T-helper 17 cell (primary cell): ENCODE measurements at regions not wholly inside any gene's neighbourhood (a gene's known extent, or its start where the extent isn't known, plus 50 kb on each side); places are given as distances from the start of the nearest gene placed in this dataset.

Experiments used
- ATAC-seq: fragments of 150-1000 bp; cut with Tn5 transposase; 2 replicates; pipeline ENCODE4 v1.10.0; 2021; ENCODE audit warnings: mild to moderate bottlenecking, moderate library complexity
- DNase-seq, 3 donors: peaks; one replicate each; pipeline versions ENCODE4 v3.0.0 to v3.0.0-alpha.2; 2020 to 2021
- H3K9me3 ChIP-seq: one replicate; pipeline ENCODE4 v1.7.0; 2013; ENCODE audit warnings: low read length, mild to moderate bottlenecking; ENCODE audit not compliant: control insufficient read depth, poor library complexity, severe bottlenecking
- H3K27ac Mint-ChIP-seq: one replicate; pipeline ENCODE4 v1.8.0; 2022; ENCODE audit warnings: mild to moderate bottlenecking, moderate library complexity, mixed read lengths
- H3K27me3 Mint-ChIP-seq: one replicate; pipeline ENCODE4 v1.8.0; 2022; ENCODE audit warnings: mixed read lengths
- H3K36me3 Mint-ChIP-seq: one replicate; pipeline ENCODE4 v1.8.0; 2022; ENCODE audit warnings: low read depth, mixed read lengths
- H3K4me1 Mint-ChIP-seq: one replicate; pipeline ENCODE4 v1.8.0; 2022; ENCODE audit warnings: mild to moderate bottlenecking, mixed read lengths
- H3K4me3 Mint-ChIP-seq: one replicate; pipeline ENCODE4 v1.8.0; 2022; ENCODE audit warnings: mild to moderate bottlenecking, moderate library complexity, mixed read lengths

- Mint-ChIP-seq H3K27me3 (no peaks in the 10 kb centered on the region), H3K4me3 (no peak overlapping the region), H3K36me3 (no peaks in the 10 kb centered on the region), H3K4me1 (no peaks in the 10 kb centered on the region), H3K27ac (no peak overlapping the region)
- DNase-seq = no peak
- H3K9me3 ChIP-seq = no peaks in the 10 kb centered on the region
- ATAC-seq = no peak
Observed at GRCh38 chr5:166427211-166427610, 1864.2 kb upstream of the WWC1 start.

- Mint-ChIP-seq H3K4me3 (no peak overlapping the region), H3K4me1 (no peaks in the 10 kb centered on the region), H3K27me3 (no peaks in the 10 kb centered on the region), H3K27ac (no peak overlapping the region), H3K36me3 (no peaks in the 10 kb centered on the region)
- no peaks in the 10 kb centered on the region for H3K9me3 ChIP-seq
- ATAC-seq (no peak), DNase-seq (no peak)
Observed at GRCh38 chr5:166428264-166428803, 1863.1 kb upstream of the WWC1 start.

GRCh38 chr5:166430491-166431319 is 1860.7 kb upstream of the WWC1 start:
- H3K4me1 Mint-ChIP-seq = no peaks in the 10 kb centered on the region
- H3K27ac Mint-ChIP-seq = no peak overlapping the region
- no peaks in the 10 kb centered on the region for H3K9me3 ChIP-seq
- no peak for DNase-seq
- no peak for ATAC-seq
- H3K36me3 Mint-ChIP-seq = no peaks in the 10 kb centered on the region
- no peak overlapping the region for H3K4me3 Mint-ChIP-seq
- H3K27me3 Mint-ChIP-seq = no peaks in the 10 kb centered on the region

- Mint-ChIP-seq H3K27me3 (no peaks in the 10 kb centered on the region), H3K36me3 (no peaks in the 10 kb centered on the region), H3K27ac (no peak overlapping the region), H3K4me1 (no peaks in the 10 kb centered on the region), H3K4me3 (no peak overlapping the region)
- DNase-seq = no peak
- no peak for ATAC-seq
- H3K9me3 ChIP-seq = no peaks in the 10 kb centered on the region
Observed at GRCh38 chr5:166431456-166431855, 1860.0 kb upstream of the WWC1 start.

- DNase-seq (no peak), ATAC-seq (no peak)
- no peaks in the 10 kb centered on the region for H3K9me3 ChIP-seq
- H3K27me3 Mint-ChIP-seq = no peaks in the 10 kb centered on the region
- no peaks in the 10 kb centered on the region for H3K4me1 Mint-ChIP-seq
- H3K27ac Mint-ChIP-seq = no peak overlapping the region
- no peak overlapping the region for H3K4me3 Mint-ChIP-seq
- H3K36me3 Mint-ChIP-seq = no peaks in the 10 kb centered on the region
Observed at GRCh38 chr5:166433679-166434078, 1857.8 kb upstream of the WWC1 start.

- Mint-ChIP-seq H3K4me1 (no peaks in the 10 kb centered on the region), H3K4me3 (no peak overlapping the region), H3K27me3 (no peaks in the 10 kb centered on the region), H3K36me3 (no peaks in the 10 kb centered on the region), H3K27ac (no peak overlapping the region)
- ATAC-seq (no peak), DNase-seq (no peak)
- H3K9me3 ChIP-seq = no peaks in the 10 kb centered on the region
Observed at GRCh38 chr5:166436872-166437271, 1854.6 kb upstream of the WWC1 start.

- H3K4me3 Mint-ChIP-seq = no peak overlapping the region
- no peak overlapping the region for H3K27ac Mint-ChIP-seq
- no peak for DNase-seq
- no peak for ATAC-seq
- no peaks in the 10 kb centered on the region for H3K36me3 Mint-ChIP-seq
- H3K4me1 Mint-ChIP-seq = no peaks in the 10 kb centered on the region
- no peaks in the 10 kb centered on the region for H3K27me3 Mint-ChIP-seq
- no peaks in the 10 kb centered on the region for H3K9me3 ChIP-seq
Observed at GRCh38 chr5:166486348-166486747, 1805.1 kb upstream of the WWC1 start.

- DNase-seq (no peak), ATAC-seq (no peak)
- no peaks in the 10 kb centered on the region for H3K36me3 Mint-ChIP-seq
- no peaks in the 10 kb centered on the region for H3K9me3 ChIP-seq
- no peaks in the 10 kb centered on the region for H3K27me3 Mint-ChIP-seq
- H3K4me1 Mint-ChIP-seq = no peaks in the 10 kb centered on the region
- H3K4me3 Mint-ChIP-seq = no peak overlapping the region
- no peak overlapping the region for H3K27ac Mint-ChIP-seq
Observed at GRCh38 chr5:166488560-166488959, 1802.9 kb upstream of the WWC1 start.

- DNase-seq (no peak), ATAC-seq (no peak)
- Mint-ChIP-seq H3K4me1 (no peaks in the 10 kb centered on the region), H3K27ac (no peak overlapping the region), H3K36me3 (no peaks in the 10 kb centered on the region), H3K4me3 (no peak overlapping the region), H3K27me3 (no peaks in the 10 kb centered on the region)
- H3K9me3 ChIP-seq = no peaks in the 10 kb centered on the region
Observed at GRCh38 chr5:166493040-166493439, 1798.4 kb upstream of the WWC1 start.

GRCh38 chr5:166493612-166494011 is 1797.8 kb upstream of the WWC1 start:
- no peaks in the 10 kb centered on the region for H3K4me1 Mint-ChIP-seq
- no peaks in the 10 kb centered on the region for H3K36me3 Mint-ChIP-seq
- no peaks in the 10 kb centered on the region for H3K27me3 Mint-ChIP-seq

GRCh38 chr5:166497496-166498104 is 1793.8 kb upstream of the WWC1 start:
- ATAC-seq (no peak), DNase-seq (no peak)
- Mint-ChIP-seq H3K27me3 (no peaks in the 10 kb centered on the region), H3K4me1 (no peaks in the 10 kb centered on the region), H3K36me3 (no peaks in the 10 kb centered on the region), H3K27ac (no peak overlapping the region), H3K4me3 (no peak overlapping the region)
- no peaks in the 10 kb centered on the region for H3K9me3 ChIP-seq

More at GRCh38 chr5:166493612-166494011, 1797.8 kb upstream of the WWC1 start:
- Mint-ChIP-seq H3K27ac (no peak overlapping the region), H3K4me3 (no peak overlapping the region)
- no peaks in the 10 kb centered on the region for H3K9me3 ChIP-seq
- DNase-seq = no peak
- ATAC-seq = no peak

- no peak for ATAC-seq
- Mint-ChIP-seq H3K4me3 (no peak overlapping the region), H3K4me1 (no peaks in the 10 kb centered on the region), H3K27ac (no peak overlapping the region), H3K36me3 (no peaks in the 10 kb centered on the region), H3K27me3 (no peaks in the 10 kb centered on the region)
- no peak for DNase-seq
- H3K9me3 ChIP-seq = no peaks in the 10 kb centered on the region
Observed at GRCh38 chr5:166499447-166500240, 1791.8 kb upstream of the WWC1 start.

- H3K27ac Mint-ChIP-seq = no peak overlapping the region
- no peaks in the 10 kb centered on the region for H3K36me3 Mint-ChIP-seq
- H3K9me3 ChIP-seq = no peaks in the 10 kb centered on the region
- ATAC-seq (no peak), DNase-seq (no peak)
- no peaks in the 10 kb centered on the region for H3K4me1 Mint-ChIP-seq
- no peaks in the 10 kb centered on the region for H3K27me3 Mint-ChIP-seq
- H3K4me3 Mint-ChIP-seq = no peak overlapping the region
Observed at GRCh38 chr5:166503506-166503905, 1787.9 kb upstream of the WWC1 start.
